Dedifferentiated amniotic fluid mesenchymal stem cell (primary cell): ENCODE measurements at regions not wholly inside any gene's neighbourhood (a gene's known extent, or its start where the extent isn't known, plus 50 kb on each side); places are given as distances from the start of the nearest gene placed in this dataset.

Experiments used
- DNase-seq: peaks from one replicate; pipeline ENCODE4 v3.0.0-alpha.2; 2016; ENCODE audit errors: extremely low spot score

- DNase-seq = no peak
These were observed 671.6 kb downstream of the MATN1 start for GRCh38 chr1:30051777-30052176.

- DNase-seq = no peak
These were observed 673.6 kb downstream of the MATN1 start for GRCh38 chr1:30049748-30050296.

GRCh38 chr1:30048905-30049304 lies 674.5 kb downstream of the MATN1 start:
- no peak for DNase-seq

DNA sequence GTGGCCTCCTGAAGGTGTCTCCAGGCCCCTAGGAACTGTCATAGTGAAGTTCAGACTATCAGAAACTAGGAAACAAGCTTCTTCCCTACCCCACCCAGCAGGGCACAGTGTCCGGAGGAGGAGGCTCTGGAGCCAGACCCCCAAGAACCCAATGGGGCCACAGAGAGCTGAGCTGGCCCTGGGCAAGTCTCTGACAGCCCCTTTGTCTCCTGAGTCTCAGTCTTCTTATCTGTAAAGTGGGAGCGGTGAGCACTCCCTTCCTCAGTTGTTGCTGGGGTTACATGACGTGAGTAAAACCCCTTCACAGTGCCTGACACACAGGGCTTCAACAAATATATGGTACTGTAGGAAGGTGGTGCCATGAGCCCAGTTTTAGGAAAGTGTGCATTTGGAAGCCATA lies 675.8 kb downstream of the MATN1 start:
- no peak for DNase-seq

GRCh38 chr1:30046751-30047150 lies 676.6 kb downstream of the MATN1 start:
- no peak for DNase-seq

- no peak for DNase-seq
These were observed 677.9 kb downstream of the MATN1 start for GRCh38 chr1:30045304-30046090.

DNA sequence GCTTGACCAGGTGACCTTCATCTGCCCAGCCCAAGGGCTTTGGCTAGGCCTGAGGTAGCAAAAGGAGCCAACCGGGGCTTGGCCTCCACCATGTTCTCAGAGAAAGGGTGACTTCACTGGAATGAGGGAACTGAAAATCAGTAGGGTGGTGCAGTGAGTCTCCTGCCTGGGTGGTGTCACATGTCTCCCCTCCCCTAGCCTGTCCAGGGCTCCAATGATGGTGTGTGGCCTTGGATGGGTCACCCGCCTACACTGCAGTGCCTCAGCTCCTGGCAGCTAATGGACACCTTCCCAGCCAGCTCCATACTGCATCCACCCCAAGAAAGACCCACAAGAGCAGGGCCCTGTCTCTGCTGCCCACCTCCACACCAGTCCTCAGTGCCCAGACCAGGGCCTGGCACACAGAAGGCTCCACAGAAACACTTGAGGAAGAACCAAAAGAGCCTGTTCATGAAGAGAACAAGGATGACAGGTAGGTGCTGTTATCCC lies 678.7 kb downstream of the MATN1 start:
- no peak for DNase-seq

DNA sequence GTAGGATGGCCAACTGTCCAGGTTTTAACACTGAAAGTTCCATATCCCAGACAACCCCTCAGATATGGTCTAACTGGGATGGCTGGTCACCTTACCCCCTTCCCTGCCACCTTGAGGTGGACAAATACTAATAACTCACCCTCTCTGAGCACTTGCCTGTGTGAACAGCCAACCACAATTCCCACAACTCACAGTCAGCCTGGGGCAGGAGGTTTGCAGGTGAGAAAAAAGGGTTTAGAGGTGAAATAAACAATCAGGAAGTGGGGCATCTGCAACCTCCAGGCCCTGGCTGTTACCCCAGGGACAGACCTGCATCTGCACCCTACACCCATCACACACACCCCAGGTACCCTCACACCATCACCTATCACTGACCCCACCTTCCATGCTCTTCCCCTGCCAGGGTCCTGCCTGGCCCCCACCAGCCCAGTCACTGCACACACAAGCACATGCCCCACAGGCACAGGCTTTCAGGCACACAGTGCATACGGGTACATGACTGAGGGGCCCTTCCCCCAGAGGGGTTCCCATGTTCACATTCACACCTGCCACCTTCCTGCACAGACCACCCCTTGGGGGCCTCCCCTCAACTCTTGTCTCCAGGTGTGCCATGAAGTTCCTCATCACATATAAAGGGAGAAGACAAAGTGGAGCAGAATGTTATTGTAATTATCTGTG lies 679.5 kb downstream of the MATN1 start:
- no peak for DNase-seq

GRCh38 chr1:30043256-30043655 lies 680.1 kb downstream of the MATN1 start:
- DNase-seq = no peak

- no peak for DNase-seq
These were observed 680.8 kb downstream of the MATN1 start for GRCh38 chr1:30042438-30043147.

GRCh38 chr1:30041741-30042437 lies 681.5 kb downstream of the MATN1 start:
- no peak for DNase-seq

GRCh38 chr1:30040081-30041019 lies 683.0 kb downstream of the MATN1 start:
- no peak for DNase-seq

- DNase-seq = no peak
These were observed 683.9 kb downstream of the MATN1 start for GRCh38 chr1:30039354-30040080.

- DNase-seq = no peak
These were observed 685.0 kb downstream of the MATN1 start for GRCh38 chr1:30038134-30039025.

- DNase-seq = no peak
These were observed 685.9 kb downstream of the MATN1 start for GRCh38 chr1:30037251-30038118.

GRCh38 chr1:30036666-30037065 lies 686.7 kb downstream of the MATN1 start:
- DNase-seq = no peak

- DNase-seq = no peak
These were observed 687.2 kb downstream of the MATN1 start for GRCh38 chr1:30036229-30036547.
